ENCODE measurements at regions not wholly inside any gene's neighbourhood (a gene's known extent, or its start where the extent isn't known, plus 50 kb on each side); places are given as distances from the start of the nearest gene placed in this dataset.

DNA sequence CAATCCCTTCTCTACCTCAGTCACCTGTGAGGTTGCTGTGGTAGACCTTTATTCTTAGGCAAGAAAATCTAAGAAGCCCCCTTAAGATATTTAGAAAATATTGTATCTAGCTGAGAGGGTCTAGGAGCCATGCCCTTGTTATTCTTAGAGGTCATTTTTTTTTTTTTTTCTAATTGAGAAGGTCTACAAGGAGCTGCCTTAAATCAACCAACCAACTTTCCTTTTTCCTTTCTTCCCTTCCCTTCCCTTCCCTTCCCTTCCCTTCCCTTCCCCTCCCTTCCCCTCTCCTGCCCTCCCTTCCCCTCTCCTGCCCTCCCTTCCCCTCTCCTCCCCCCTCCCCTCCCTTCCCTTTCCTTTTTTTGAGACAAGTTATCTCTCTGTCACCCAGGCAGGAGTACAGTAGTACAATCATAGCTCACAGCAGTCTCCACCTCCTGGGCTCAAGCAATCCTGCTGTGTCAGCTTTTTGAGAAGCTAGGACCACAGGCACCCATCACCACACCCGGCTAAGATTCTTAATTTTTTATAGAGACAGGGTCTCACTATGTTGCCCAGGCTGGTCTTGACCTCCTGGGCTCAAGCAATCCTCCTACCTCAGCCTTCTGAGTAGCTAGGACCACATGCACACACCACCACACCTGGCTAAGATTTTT lies 668.4 kb upstream of the FBXO33 start:
- no peak for DNase-seq
- peaks cover 2 to 9% of the 10 kb centered on the region in 2 donors for H3K9me3 Mint-ChIP-seq
- H3K27ac Mint-ChIP-seq: no peak overlapping the region
- H3K27me3 Mint-ChIP-seq (ENCODE audit: low read depth): no peaks in the 10 kb centered on the region
- H3K36me3 Mint-ChIP-seq (ENCODE audit: insufficient read depth in 2 of 2): no peaks in the 10 kb centered on the region
- H3K4me1 Mint-ChIP-seq (ENCODE audit: low read depth): no peaks in the 10 kb centered on the region
- H3K4me3 Mint-ChIP-seq: no peak overlapping the region
- no peak for ATAC-seq (replicated peaks in 1 of 2)

DNA sequence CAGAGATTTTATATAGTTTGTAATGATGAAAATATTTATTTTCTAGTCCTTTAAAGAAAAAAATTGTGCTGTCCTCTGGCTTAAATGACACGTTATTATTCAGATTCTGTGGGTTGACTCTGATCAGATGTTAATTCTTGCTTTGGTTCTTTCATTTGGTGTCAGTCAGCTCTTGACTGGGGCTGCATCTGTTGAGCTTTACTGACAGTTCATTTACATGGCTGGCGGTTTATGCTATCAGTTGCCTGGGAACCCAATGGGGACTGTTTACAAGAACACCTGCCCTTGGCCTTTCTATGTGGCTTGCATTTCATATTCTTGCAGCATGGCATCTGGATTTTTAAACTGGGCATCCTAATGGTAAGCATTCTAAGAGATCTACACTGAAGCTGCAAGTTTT lies 667.1 kb upstream of the FBXO33 start:
- no peak overlapping the region for H3K4me3 Mint-ChIP-seq

GRCh38 chr14:40098468-40098867 lies 666.2 kb upstream of the FBXO33 start:
- ATAC-seq (replicated peaks in 1 of 2) (no peak), DNase-seq (no peak)
- no peaks in the 10 kb centered on the region for H3K4me1 Mint-ChIP-seq (ENCODE audit: low read depth)
- H3K27ac Mint-ChIP-seq: no peak overlapping the region
- H3K4me3 Mint-ChIP-seq: no peak overlapping the region
- H3K36me3 Mint-ChIP-seq (ENCODE audit: insufficient read depth in 2 of 2): no peaks in the 10 kb centered on the region
- no peaks in the 10 kb centered on the region for H3K27me3 Mint-ChIP-seq (ENCODE audit: low read depth)
- peaks cover 0 to 2% of the 10 kb centered on the region in 2 donors for H3K9me3 Mint-ChIP-seq

More for the DNA sequence above, 667.1 kb upstream of the FBXO33 start:
- no peak for DNase-seq
- Mint-ChIP-seq H3K36me3 (ENCODE audit: insufficient read depth in 2 of 2) (no peaks in the 10 kb centered on the region), H3K27ac (no peak overlapping the region), H3K27me3 (ENCODE audit: low read depth) (no peaks in the 10 kb centered on the region), H3K4me1 (ENCODE audit: low read depth) (no peaks in the 10 kb centered on the region), H3K9me3 (peaks cover 0 to 6% of the 10 kb centered on the region in 2 donors)
- no peak for ATAC-seq (replicated peaks in 1 of 2)

DNA sequence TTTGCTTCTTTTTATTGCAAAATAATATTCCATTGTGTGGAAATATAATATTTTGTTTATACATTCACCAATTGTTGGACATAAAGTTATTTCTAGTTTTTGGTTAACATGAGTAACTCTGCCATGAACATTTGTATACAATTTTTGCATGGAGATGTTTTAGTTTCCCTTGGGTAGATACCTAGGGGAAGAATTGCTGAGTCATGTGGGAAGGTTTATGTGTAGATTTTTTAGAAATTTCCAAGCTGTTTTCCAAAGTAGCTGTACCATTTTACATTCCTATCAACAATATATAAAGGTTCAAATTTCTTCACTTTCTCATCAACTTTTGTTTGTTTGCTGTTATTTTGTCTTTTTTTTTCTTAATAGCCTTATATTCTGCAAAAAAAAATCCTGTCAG lies 664.7 kb upstream of the FBXO33 start:
- no peaks in the 10 kb centered on the region for H3K27me3 Mint-ChIP-seq (ENCODE audit: low read depth)
- no peaks in the 10 kb centered on the region for H3K4me1 Mint-ChIP-seq (ENCODE audit: low read depth)
- peaks cover 0 to 2% of the 10 kb centered on the region in 2 donors for H3K9me3 Mint-ChIP-seq
- no peaks in the 10 kb centered on the region for H3K36me3 Mint-ChIP-seq (ENCODE audit: insufficient read depth in 2 of 2)
- no peak for ATAC-seq (replicated peaks in 1 of 2)
- H3K27ac Mint-ChIP-seq: no peak overlapping the region
- H3K4me3 Mint-ChIP-seq: no peak overlapping the region
- no peak for DNase-seq

DNA sequence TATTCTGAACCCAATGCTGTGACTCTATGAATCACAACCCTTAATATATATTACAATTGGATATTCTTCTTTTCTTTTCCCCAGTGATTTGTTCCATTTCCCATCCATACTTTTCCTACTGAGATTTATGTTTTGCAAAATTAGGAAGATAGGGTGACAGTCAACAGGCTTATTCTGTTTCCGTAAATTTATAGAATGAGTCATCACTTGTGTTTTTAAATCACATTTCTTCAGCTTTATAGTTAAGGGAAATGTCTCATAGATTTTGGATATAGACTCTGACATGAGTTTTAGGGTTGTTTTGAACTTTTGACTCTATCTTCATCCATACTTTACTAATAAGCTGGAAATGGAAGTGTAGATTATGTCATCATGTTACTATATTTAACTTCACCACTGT lies 661.6 kb upstream of the FBXO33 start:
- Mint-ChIP-seq H3K27ac (no peak overlapping the region), H3K36me3 (ENCODE audit: insufficient read depth in 2 of 2) (no peaks in the 10 kb centered on the region), H3K4me3 (no peak overlapping the region), H3K9me3 (peaks cover 5% of the 10 kb centered on the region in 2 donors), H3K4me1 (ENCODE audit: low read depth) (no peaks in the 10 kb centered on the region), H3K27me3 (ENCODE audit: low read depth) (no peaks in the 10 kb centered on the region)
- no peak for ATAC-seq (replicated peaks in 1 of 2)
- no peak for DNase-seq

DNA sequence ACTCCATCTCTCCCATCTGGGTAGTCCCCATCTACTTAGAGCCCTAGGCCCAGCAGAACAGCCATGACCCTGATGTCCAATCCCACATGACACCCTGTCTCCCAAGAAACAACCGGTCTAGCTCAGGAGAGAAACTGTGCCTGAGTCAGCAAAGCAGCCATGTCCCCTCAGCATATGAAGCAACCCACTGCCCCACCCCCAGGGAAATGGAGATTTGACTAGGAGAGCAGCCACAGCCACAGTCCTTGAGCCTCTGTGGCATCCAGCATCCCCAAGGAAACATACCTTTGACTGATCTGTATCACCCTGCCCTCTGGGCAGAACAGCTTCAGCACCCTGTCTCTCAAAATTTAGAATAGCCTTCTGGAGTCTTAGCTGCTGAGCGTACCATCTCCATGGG lies 641.9 kb upstream of the FBXO33 start:
- H3K27me3 Mint-ChIP-seq (ENCODE audit: low read depth): no peaks in the 10 kb centered on the region

GRCh38 chr14:40072175-40072574 lies 639.9 kb upstream of the FBXO33 start:
- DNase-seq (no peak), ATAC-seq (replicated peaks in 1 of 2) (no peak)
- Mint-ChIP-seq H3K4me3 (no peak overlapping the region), H3K27ac (no peak overlapping the region), H3K27me3 (ENCODE audit: low read depth) (no peaks in the 10 kb centered on the region), H3K9me3 (peaks cover 3 to 6% of the 10 kb centered on the region in 2 donors), H3K36me3 (ENCODE audit: insufficient read depth in 2 of 2) (no peaks in the 10 kb centered on the region), H3K4me1 (ENCODE audit: low read depth) (no peaks in the 10 kb centered on the region)

More for the DNA sequence above, 641.9 kb upstream of the FBXO33 start:
- Mint-ChIP-seq H3K27ac (no peak overlapping the region), H3K9me3 (peaks cover 1 to 4% of the 10 kb centered on the region in 2 donors), H3K36me3 (ENCODE audit: insufficient read depth in 2 of 2) (no peaks in the 10 kb centered on the region), H3K4me3 (no peak overlapping the region), H3K4me1 (ENCODE audit: low read depth) (no peaks in the 10 kb centered on the region)
- DNase-seq (no peak), ATAC-seq (replicated peaks in 1 of 2) (no peak)

- Mint-ChIP-seq H3K27ac (no peak overlapping the region), H3K27me3 (ENCODE audit: low read depth) (no peaks in the 10 kb centered on the region), H3K4me1 (ENCODE audit: low read depth) (no peaks in the 10 kb centered on the region), H3K4me3 (no peak overlapping the region), H3K9me3 (peaks cover 0 to 8% of the 10 kb centered on the region in 2 donors), H3K36me3 (ENCODE audit: insufficient read depth in 2 of 2) (no peaks in the 10 kb centered on the region)
- DNase-seq: no peak
- no peak for ATAC-seq (replicated peaks in 1 of 2)
These were observed 627.0 kb upstream of the FBXO33 start for GRCh38 chr14:40058901-40059897.

- Mint-ChIP-seq H3K27me3 (ENCODE audit: low read depth) (no peaks in the 10 kb centered on the region), H3K9me3 (no peaks in the 10 kb centered on the region), H3K36me3 (ENCODE audit: insufficient read depth in 2 of 2) (no peaks in the 10 kb centered on the region), H3K4me1 (ENCODE audit: low read depth) (no peaks in the 10 kb centered on the region), H3K27ac (no peak overlapping the region), H3K4me3 (no peak overlapping the region)
- no peak for ATAC-seq (replicated peaks in 1 of 2)
- no peak for DNase-seq
These were observed 621.2 kb upstream of the FBXO33 start for GRCh38 chr14:40053416-40053815.

GRCh38 chr14:40028991-40029390 lies 596.8 kb upstream of the FBXO33 start:
- no peaks in the 10 kb centered on the region for H3K27me3 Mint-ChIP-seq (ENCODE audit: low read depth)
- no peaks in the 10 kb centered on the region for H3K4me1 Mint-ChIP-seq (ENCODE audit: low read depth)
- no peaks in the 10 kb centered on the region for H3K9me3 Mint-ChIP-seq
- no peaks in the 10 kb centered on the region for H3K36me3 Mint-ChIP-seq (ENCODE audit: insufficient read depth in 2 of 2)
- ATAC-seq (replicated peaks in 1 of 2): no peak
- no peak overlapping the region for H3K27ac Mint-ChIP-seq
- H3K4me3 Mint-ChIP-seq: no peak overlapping the region
- DNase-seq: no peak

- no peak overlapping the region for H3K27ac Mint-ChIP-seq
These were observed 592.9 kb upstream of the FBXO33 start for GRCh38 chr14:40025101-40025500.

DNA sequence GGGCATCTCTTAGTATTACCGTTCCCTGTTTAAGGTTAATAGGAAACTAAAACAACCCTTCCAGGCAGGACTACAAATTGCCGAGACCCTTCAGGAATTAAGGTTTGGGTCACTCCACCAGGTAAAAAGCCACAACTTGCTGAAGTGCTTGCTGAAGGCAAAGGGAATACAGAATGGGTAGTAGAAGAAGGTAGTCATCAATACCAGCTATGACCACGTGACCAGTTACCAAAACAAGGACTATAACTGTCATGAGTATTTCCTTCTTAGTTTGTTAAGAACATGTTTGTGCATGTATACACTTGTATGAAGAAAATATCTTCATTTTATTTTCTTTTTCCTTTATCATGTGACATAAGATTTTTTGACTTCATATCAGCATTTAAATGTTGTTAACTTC lies 578.7 kb upstream of the FBXO33 start:
- H3K9me3 Mint-ChIP-seq: peaks cover 0 to 5% of the 10 kb centered on the region in 2 donors
- ATAC-seq (replicated peaks in 1 of 2): no peak

More at GRCh38 chr14:40025101-40025500, 592.9 kb upstream of the FBXO33 start:
- Mint-ChIP-seq H3K9me3 (peaks cover 0 to 5% of the 10 kb centered on the region in 2 donors), H3K4me1 (ENCODE audit: low read depth) (no peaks in the 10 kb centered on the region), H3K4me3 (no peak overlapping the region), H3K36me3 (ENCODE audit: insufficient read depth in 2 of 2) (no peaks in the 10 kb centered on the region), H3K27me3 (ENCODE audit: low read depth) (no peaks in the 10 kb centered on the region)
- ATAC-seq (replicated peaks in 1 of 2): no peak
- no peak for DNase-seq

GRCh38 chr14:40009771-40010170 lies 577.5 kb upstream of the FBXO33 start:
- H3K27me3 Mint-ChIP-seq (ENCODE audit: low read depth): no peaks in the 10 kb centered on the region
- ATAC-seq (replicated peaks in 1 of 2) (no peak), DNase-seq (no peak)
- H3K36me3 Mint-ChIP-seq (ENCODE audit: insufficient read depth in 2 of 2): no peaks in the 10 kb centered on the region
- no peak overlapping the region for H3K4me3 Mint-ChIP-seq
- peaks cover 0 to 5% of the 10 kb centered on the region in 2 donors for H3K9me3 Mint-ChIP-seq
- no peaks in the 10 kb centered on the region for H3K4me1 Mint-ChIP-seq (ENCODE audit: low read depth)
- no peak overlapping the region for H3K27ac Mint-ChIP-seq

More for the DNA sequence above, 578.7 kb upstream of the FBXO33 start:
- H3K36me3 Mint-ChIP-seq (ENCODE audit: insufficient read depth in 2 of 2): no peaks in the 10 kb centered on the region
- no peak overlapping the region for H3K27ac Mint-ChIP-seq
- H3K4me3 Mint-ChIP-seq: no peak overlapping the region
- H3K27me3 Mint-ChIP-seq (ENCODE audit: low read depth): no peaks in the 10 kb centered on the region
- DNase-seq: no peak
- H3K4me1 Mint-ChIP-seq (ENCODE audit: low read depth): no peaks in the 10 kb centered on the region
